Astrocyte (in vitro differentiated cells and primary cell): ENCODE measurements at regions not wholly inside any gene's neighbourhood (a gene's known extent, or its start where the extent isn't known, plus 50 kb on each side); places are given as distances from the start of the nearest gene placed in this dataset.

ENCODE experiments used
- DNase-seq: peaks from one replicate; pipeline ENCODE4 v3.0.0-alpha.2; 2010; ENCODE audit warnings: low read depth
- FAIRE-seq: peaks from 2 replicates; lab custom pipeline; 2011; peaks lifted over from hg19 to GRCh38; lab: Jason Lieb, UNC
- H2AFZ ChIP-seq: 2 replicates; pipeline ENCODE4 v1.6.0; 2012; ENCODE audit warnings: low read depth, low read length, inconsistent platforms
- H3K27ac ChIP-seq: 2 replicates; pipeline ENCODE4 v1.5.1; 2011; ENCODE audit warnings: low read depth, low read length, inconsistent platforms
- H3K27me3 ChIP-seq: 2 replicates; pipeline ENCODE4 v1.6.0; 2011; ENCODE audit warnings: low read length, inconsistent platforms; ENCODE audit not compliant: insufficient read depth
- H3K36me3 ChIP-seq: 2 replicates; pipeline ENCODE4 v1.5.1; 2011; ENCODE audit warnings: low read length, inconsistent platforms; ENCODE audit not compliant: insufficient read depth
- H3K4me1 ChIP-seq: 2 replicates; pipeline ENCODE4 v1.5.1; 2011; ENCODE audit warnings: low read length, inconsistent platforms; ENCODE audit not compliant: insufficient read depth
- H3K4me2 ChIP-seq: 2 replicates; pipeline ENCODE4 v1.6.0; 2012; ENCODE audit warnings: low read length, inconsistent platforms
- H3K4me3 ChIP-seq: 2 replicates; pipeline ENCODE4 v1.5.1; 2011; ENCODE audit warnings: low read depth, mild to moderate bottlenecking, low read length, inconsistent platforms; ENCODE audit not compliant: insufficient read depth
- H3K79me2 ChIP-seq: 2 replicates; pipeline ENCODE4 v1.6.0; 2012; ENCODE audit warnings: mild to moderate bottlenecking, low read length, inconsistent platforms; ENCODE audit not compliant: insufficient read depth
- H3K9ac ChIP-seq: 2 replicates; pipeline ENCODE4 v1.6.0; 2012; ENCODE audit warnings: mild to moderate bottlenecking, low read length, inconsistent platforms
- H3K9me3 ChIP-seq: 2 replicates; pipeline ENCODE4 v1.5.1; 2012; ENCODE audit warnings: low read depth, mild to moderate bottlenecking, low read length, inconsistent platforms; ENCODE audit not compliant: insufficient read depth
- H4K20me1 ChIP-seq: 2 replicates; pipeline ENCODE4 v1.6.0; 2012; ENCODE audit warnings: low read length, inconsistent platforms; ENCODE audit not compliant: insufficient read depth
- H3K27ac Mint-ChIP-seq: one replicate; pipeline ENCODE4 v1.8.0; 2021; ENCODE audit warnings: mild to moderate bottlenecking, mixed read lengths; ENCODE audit not compliant: unreplicated experiment
- H3K27me3 Mint-ChIP-seq: one replicate; pipeline ENCODE4 v1.8.0; 2021; ENCODE audit warnings: low read depth, mixed read lengths; ENCODE audit not compliant: unreplicated experiment
- H3K36me3 Mint-ChIP-seq: one replicate; pipeline ENCODE4 v1.8.0; 2021; ENCODE audit warnings: low read depth, mixed read lengths; ENCODE audit not compliant: unreplicated experiment
- H3K4me1 Mint-ChIP-seq: one replicate; pipeline ENCODE4 v1.8.0; 2021; ENCODE audit warnings: low read depth, mixed read lengths; ENCODE audit not compliant: unreplicated experiment
- H3K4me3 Mint-ChIP-seq: one replicate; pipeline ENCODE4 v1.8.0; 2021; ENCODE audit warnings: mild to moderate bottlenecking, moderate library complexity, mixed read lengths; ENCODE audit not compliant: unreplicated experiment
- H3K9me3 Mint-ChIP-seq: one replicate; pipeline ENCODE4 v1.8.0; 2021; ENCODE audit warnings: mild to moderate bottlenecking, mixed read lengths; ENCODE audit not compliant: unreplicated experiment
- EZH2 ChIP-seq: IDR thresholded peaks from 2 replicates; pipeline ENCODE4 v1.6.1; 2012; ENCODE audit warnings: mild to moderate bottlenecking, low read length, inconsistent platforms; ENCODE audit not compliant: insufficient read depth
- TF ChIP-seq, protein P1 (sequence below): IDR thresholded peaks from 2 replicates; pipeline ENCODE4 v1.5.1; 2011; ENCODE audit warnings: low read depth, mild to moderate bottlenecking, inconsistent platforms, low read length, moderate library complexity; ENCODE audit not compliant: insufficient read depth

- Histone ChIP-seq H3K27ac (no peak overlapping the region), H3K36me3 (no peaks in the 10 kb centered on the region), H3K27me3 (peaks cover 7% of the 10 kb centered on the region), H3K79me2 (no peaks in the 10 kb centered on the region), H3K4me1 (no peaks in the 10 kb centered on the region), H4K20me1 (no peaks in the 10 kb centered on the region), H3K4me3 (no peak overlapping the region), H3K9ac (no peak overlapping the region), H3K4me2 (no peak overlapping the region), H3K9me3 (no peaks in the 10 kb centered on the region), H2AFZ (no peak overlapping the region)
- peak overlapping the region; percentile 35 for H3K4me3 Mint-ChIP-seq
- TF ChIP-seq, protein P1, sequence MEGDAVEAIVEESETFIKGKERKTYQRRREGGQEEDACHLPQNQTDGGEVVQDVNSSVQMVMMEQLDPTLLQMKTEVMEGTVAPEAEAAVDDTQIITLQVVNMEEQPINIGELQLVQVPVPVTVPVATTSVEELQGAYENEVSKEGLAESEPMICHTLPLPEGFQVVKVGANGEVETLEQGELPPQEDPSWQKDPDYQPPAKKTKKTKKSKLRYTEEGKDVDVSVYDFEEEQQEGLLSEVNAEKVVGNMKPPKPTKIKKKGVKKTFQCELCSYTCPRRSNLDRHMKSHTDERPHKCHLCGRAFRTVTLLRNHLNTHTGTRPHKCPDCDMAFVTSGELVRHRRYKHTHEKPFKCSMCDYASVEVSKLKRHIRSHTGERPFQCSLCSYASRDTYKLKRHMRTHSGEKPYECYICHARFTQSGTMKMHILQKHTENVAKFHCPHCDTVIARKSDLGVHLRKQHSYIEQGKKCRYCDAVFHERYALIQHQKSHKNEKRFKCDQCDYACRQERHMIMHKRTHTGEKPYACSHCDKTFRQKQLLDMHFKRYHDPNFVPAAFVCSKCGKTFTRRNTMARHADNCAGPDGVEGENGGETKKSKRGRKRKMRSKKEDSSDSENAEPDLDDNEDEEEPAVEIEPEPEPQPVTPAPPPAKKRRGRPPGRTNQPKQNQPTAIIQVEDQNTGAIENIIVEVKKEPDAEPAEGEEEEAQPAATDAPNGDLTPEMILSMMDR: no peak
- TF ChIP-seq EZH2: no peak
- peaks cover 3% of the 10 kb centered on the region for H3K36me3 Mint-ChIP-seq
- DNase-seq (no peak), FAIRE-seq (no peak)
- H3K27me3 Mint-ChIP-seq: peaks cover 17% of the 10 kb centered on the region
- peaks cover 2% of the 10 kb centered on the region for H3K9me3 Mint-ChIP-seq
- H3K27ac Mint-ChIP-seq: peak overlapping the region; percentile 59
- H3K4me1 Mint-ChIP-seq: peaks cover 22% of the 10 kb centered on the region
Observed at GRCh38 chr18:24731981-24732380, 271.5 kb downstream of the HRH4 start.

GRCh38 chr18:24734058-24734457 is 273.6 kb downstream of the HRH4 start:
- Histone ChIP-seq H3K9me3 (no peaks in the 10 kb centered on the region), H3K9ac (no peak overlapping the region), H2AFZ (no peak overlapping the region), H3K4me2 (no peak overlapping the region), H3K36me3 (no peaks in the 10 kb centered on the region), H3K27me3 (peaks cover 7% of the 10 kb centered on the region), H3K27ac (no peak overlapping the region), H3K4me1 (no peaks in the 10 kb centered on the region), H4K20me1 (no peaks in the 10 kb centered on the region), H3K79me2 (no peaks in the 10 kb centered on the region), H3K4me3 (no peak overlapping the region)
- no peak for TF ChIP-seq EZH2
- H3K4me1 Mint-ChIP-seq: peaks cover 22% of the 10 kb centered on the region
- no peak overlapping the region for H3K27ac Mint-ChIP-seq
- peaks cover 3% of the 10 kb centered on the region for H3K36me3 Mint-ChIP-seq
- peaks cover 14% of the 10 kb centered on the region for H3K27me3 Mint-ChIP-seq
- peaks cover 2% of the 10 kb centered on the region for H3K9me3 Mint-ChIP-seq
- FAIRE-seq: no peak
- no peak overlapping the region for H3K4me3 Mint-ChIP-seq
- no peak for DNase-seq

GRCh38 chr18:24735624-24736231 is 275.3 kb downstream of the HRH4 start:
- no peaks in the 10 kb centered on the region for H4K20me1 ChIP-seq
- no peak overlapping the region for H3K9ac ChIP-seq
- H3K27ac ChIP-seq: no peak overlapping the region
- H3K4me3 ChIP-seq: no peak overlapping the region
- Mint-ChIP-seq H3K27me3 (peaks cover 5% of the 10 kb centered on the region), H3K36me3 (no peaks in the 10 kb centered on the region), H3K9me3 (peaks cover 2% of the 10 kb centered on the region), H3K4me1 (peaks cover 18% of the 10 kb centered on the region), H3K27ac (no peak overlapping the region), H3K4me3 (no peak overlapping the region)
- TF ChIP-seq, protein P1: no peak
- no peak for TF ChIP-seq EZH2
- H2AFZ ChIP-seq: no peak overlapping the region
- H3K9me3 ChIP-seq: no peaks in the 10 kb centered on the region
- FAIRE-seq: peak; percentile 39
- no peaks in the 10 kb centered on the region for H3K36me3 ChIP-seq
- peaks cover 7% of the 10 kb centered on the region for H3K27me3 ChIP-seq
- no peaks in the 10 kb centered on the region for H3K4me1 ChIP-seq
- H3K4me2 ChIP-seq: no peak overlapping the region
- no peak for DNase-seq
- no peaks in the 10 kb centered on the region for H3K79me2 ChIP-seq
